CD14-positive monocyte (primary cell): ENCODE measurements at regions not wholly inside any gene's neighbourhood (a gene's known extent, or its start where the extent isn't known, plus 50 kb on each side); places are given as distances from the start of the nearest gene placed in this dataset.

Experiments used
- DNase-seq, 3 donors: peaks; one replicate each; pipeline ENCODE4 v3.0.0-alpha.2; 2011 to 2022
- H2AFZ ChIP-seq: 2 replicates; pipeline ENCODE4 v1.6.0; 2012; ENCODE audit warnings: mild to moderate bottlenecking, low read depth, low read length, inconsistent platforms; ENCODE audit not compliant: insufficient read depth, poor library complexity, severe bottlenecking
- H3K27ac ChIP-seq, 2 donors: 1 replicate in 1 of 2; 2 replicates in 1 of 2; pipeline ENCODE4 v1.5.1; 2012 to 2013; ENCODE audit warnings: low read length in 2 of 2, control low read depth in 1 of 2, inconsistent platforms in 1 of 2, low read depth in 1 of 2, mild to moderate bottlenecking in 1 of 2
- H3K27me3 ChIP-seq, 2 donors: one replicate each; pipeline versions ENCODE4 v1.6.0 to v1.6.1; 2011 to 2013; ENCODE audit warnings: low read length in 2 of 2; ENCODE audit not compliant: control insufficient read depth in 2 of 2, insufficient read depth in 2 of 2
- H3K36me3 ChIP-seq, 2 donors: replicated peaks in 1 of 2; 1 replicate in 1 of 2; 2 replicates in 1 of 2; pipeline versions ENCODE4 v1.5.1 to v1.6.1; 2012 to 2013; ENCODE audit warnings: low read length in 2 of 2, control low read depth in 1 of 2, inconsistent platforms in 1 of 2, mild to moderate bottlenecking in 1 of 2; ENCODE audit not compliant: insufficient read depth in 2 of 2, control insufficient read depth in 1 of 2
- H3K4me1 ChIP-seq, 2 donors: 1 replicate in 1 of 2; 2 replicates in 1 of 2; pipeline versions ENCODE4 v1.5.1 to v1.6.1; 2012 to 2013; ENCODE audit warnings: low read length in 2 of 2, control low read depth in 1 of 2, inconsistent platforms in 1 of 2, mild to moderate bottlenecking in 1 of 2, moderate library complexity in 1 of 2; ENCODE audit not compliant: insufficient read depth in 2 of 2, control insufficient read depth in 1 of 2
- H3K4me2 ChIP-seq: replicated peaks from 2 replicates; pipeline ENCODE3; 2012; ENCODE audit warnings: low read length, moderate library complexity, mild to moderate bottlenecking; ENCODE audit not compliant: poor library complexity, severe bottlenecking; ENCODE audit errors: extremely low read depth
- H3K4me3 ChIP-seq, 3 experiments: fragments of 200-600 bp in 1 of 3; sonication (generic) in 1 of 3; replicated peaks in 1 of 3; 1 replicate in 2 of 3; 2 replicates in 1 of 3; pipeline ENCODE4 v1.5.1; 2011 to 2013; ENCODE audit warnings: low read length in 3 of 3, mild to moderate bottlenecking in 3 of 3, control low read depth in 2 of 3, low read depth in 2 of 3, inconsistent platforms in 1 of 3, moderate library complexity in 1 of 3
- H3K79me2 ChIP-seq: 2 replicates; pipeline ENCODE4 v1.6.0; 2012; ENCODE audit warnings: mild to moderate bottlenecking, control low read depth, inconsistent platforms, low read length, moderate library complexity; ENCODE audit not compliant: insufficient read depth
- H3K9ac ChIP-seq: 2 replicates; pipeline ENCODE4 v1.6.0; 2017; ENCODE audit warnings: low read length, mild to moderate bottlenecking; ENCODE audit not compliant: insufficient read depth, poor library complexity, severe bottlenecking
- H3K9me3 ChIP-seq, 2 donors: replicated peaks in 1 of 2; 1 replicate in 1 of 2; 2 replicates in 1 of 2; pipeline versions ENCODE4 v1.5.1 to v1.6.1; 2012 to 2013; ENCODE audit warnings: low read length in 2 of 2, control low read depth in 1 of 2; ENCODE audit not compliant: control insufficient read depth in 1 of 2, insufficient read depth in 1 of 2
- H4K20me1 ChIP-seq: 2 replicates; pipeline ENCODE4 v1.6.0; 2012; ENCODE audit warnings: mild to moderate bottlenecking, low read length, control low read depth, moderate library complexity; ENCODE audit not compliant: insufficient read depth
- H3K27ac Mint-ChIP-seq, 7 donors: one replicate each; pipeline ENCODE4 v1.8.0; 2020; ENCODE audit warnings: mild to moderate bottlenecking in 7 of 7, mixed read lengths in 7 of 7, moderate library complexity in 6 of 7, inconsistent platforms in 2 of 7
- H3K27me3 Mint-ChIP-seq, 3 donors: one replicate each; pipeline ENCODE4 v1.8.0; 2021 to 2022; ENCODE audit warnings: low read depth in 3 of 3, mild to moderate bottlenecking in 3 of 3, mixed read lengths in 3 of 3, moderate library complexity in 3 of 3, inconsistent platforms in 1 of 3
- H3K36me3 Mint-ChIP-seq, 2 donors: one replicate each; pipeline ENCODE4 v1.8.0; 2020; ENCODE audit warnings: mixed read lengths in 2 of 2, inconsistent platforms in 1 of 2, mild to moderate bottlenecking in 1 of 2
- H3K4me1 Mint-ChIP-seq: one replicate; pipeline ENCODE4 v1.8.0; 2020; ENCODE audit warnings: mild to moderate bottlenecking, mixed read lengths
- H3K4me3 Mint-ChIP-seq, 2 donors: one replicate each; pipeline ENCODE4 v1.8.0; 2020; ENCODE audit warnings: mild to moderate bottlenecking in 2 of 2, mixed read lengths in 2 of 2, moderate library complexity in 1 of 2
- H3K9me3 Mint-ChIP-seq, 7 donors: one replicate each; pipeline ENCODE4 v1.8.0; 2020 to 2022; ENCODE audit warnings: mixed read lengths in 7 of 7, mild to moderate bottlenecking in 6 of 7, moderate library complexity in 6 of 7, inconsistent platforms in 2 of 7
- WGBS: methylation state at CpG from one replicate; pipeline ENCODE4 v1.1.5; 2013; ENCODE audit warnings: missing lambda C conversion rate; ENCODE audit not compliant: insufficient coverage; 5-methylcytosine and 5-hydroxymethylcytosine counted together
- intact Hi-C, 2 donors: fragments of 100-400 bp; cut with micrococcal nuclease; formaldehyde crosslinking; loops; one replicate each; pipeline versions ENCODE4 v1.15.0 to v1.15.1; 2023
- TF ChIP-seq, protein P1 (sequence below): fragments of 200-600 bp; IDR thresholded peaks from one replicate; pipeline ENCODE4 v1.8.0; 2022; ENCODE audit warnings: antibody characterized with exemption, mild to moderate bottlenecking

DNA sequence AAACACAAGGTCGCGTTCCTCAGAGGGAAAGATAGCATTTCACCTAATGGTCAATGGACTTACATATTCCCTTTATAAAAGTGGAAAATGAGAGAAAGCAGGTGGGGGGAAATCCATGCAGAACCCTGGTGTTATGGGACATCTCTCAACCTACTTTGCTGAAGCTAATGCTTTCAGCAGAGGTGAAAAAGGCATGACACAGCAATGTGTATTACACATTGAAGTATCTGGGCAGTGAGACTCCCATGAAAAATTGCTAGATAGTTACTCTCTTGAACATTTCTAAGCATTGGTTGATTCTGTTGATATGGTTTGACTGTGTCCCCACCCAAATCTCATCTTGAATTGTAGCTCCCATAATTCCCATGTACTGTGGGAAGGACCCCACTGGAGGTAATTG is 60.0 kb upstream of the PICALM start:
- Mint-ChIP-seq H3K4me3 (no peak overlapping the region), H3K36me3 (no peaks in the 10 kb centered on the region), H3K4me1 (peaks cover 20% of the 10 kb centered on the region), H3K9me3 (no peaks in the 10 kb centered on the region), H3K27ac (no peak overlapping the region), H3K27me3 (no peaks in the 10 kb centered on the region)
- Histone ChIP-seq H3K27ac (no peak overlapping the region), H3K4me3 (no peak overlapping the region), H3K9ac (no peak overlapping the region), H3K79me2 (no peaks in the 10 kb centered on the region), H3K9me3 (no peaks in the 10 kb centered on the region), H3K36me3 (no peaks in the 10 kb centered on the region), H3K27me3 (no peaks in the 10 kb centered on the region), H4K20me1 (no peaks in the 10 kb centered on the region), H3K4me1 (peaks cover 14% of the 10 kb centered on the region in 2 donors), H2AFZ (no peak overlapping the region), H3K4me2 (no peak overlapping the region)
- no peak for DNase-seq
- TF ChIP-seq, protein P1, sequence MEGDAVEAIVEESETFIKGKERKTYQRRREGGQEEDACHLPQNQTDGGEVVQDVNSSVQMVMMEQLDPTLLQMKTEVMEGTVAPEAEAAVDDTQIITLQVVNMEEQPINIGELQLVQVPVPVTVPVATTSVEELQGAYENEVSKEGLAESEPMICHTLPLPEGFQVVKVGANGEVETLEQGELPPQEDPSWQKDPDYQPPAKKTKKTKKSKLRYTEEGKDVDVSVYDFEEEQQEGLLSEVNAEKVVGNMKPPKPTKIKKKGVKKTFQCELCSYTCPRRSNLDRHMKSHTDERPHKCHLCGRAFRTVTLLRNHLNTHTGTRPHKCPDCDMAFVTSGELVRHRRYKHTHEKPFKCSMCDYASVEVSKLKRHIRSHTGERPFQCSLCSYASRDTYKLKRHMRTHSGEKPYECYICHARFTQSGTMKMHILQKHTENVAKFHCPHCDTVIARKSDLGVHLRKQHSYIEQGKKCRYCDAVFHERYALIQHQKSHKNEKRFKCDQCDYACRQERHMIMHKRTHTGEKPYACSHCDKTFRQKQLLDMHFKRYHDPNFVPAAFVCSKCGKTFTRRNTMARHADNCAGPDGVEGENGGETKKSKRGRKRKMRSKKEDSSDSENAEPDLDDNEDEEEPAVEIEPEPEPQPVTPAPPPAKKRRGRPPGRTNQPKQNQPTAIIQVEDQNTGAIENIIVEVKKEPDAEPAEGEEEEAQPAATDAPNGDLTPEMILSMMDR, result no peak
- intact Hi-C loops, result no loop called here
- no CpG with 5 or more reads among the region's 2 CpGs for WGBS

DNA sequence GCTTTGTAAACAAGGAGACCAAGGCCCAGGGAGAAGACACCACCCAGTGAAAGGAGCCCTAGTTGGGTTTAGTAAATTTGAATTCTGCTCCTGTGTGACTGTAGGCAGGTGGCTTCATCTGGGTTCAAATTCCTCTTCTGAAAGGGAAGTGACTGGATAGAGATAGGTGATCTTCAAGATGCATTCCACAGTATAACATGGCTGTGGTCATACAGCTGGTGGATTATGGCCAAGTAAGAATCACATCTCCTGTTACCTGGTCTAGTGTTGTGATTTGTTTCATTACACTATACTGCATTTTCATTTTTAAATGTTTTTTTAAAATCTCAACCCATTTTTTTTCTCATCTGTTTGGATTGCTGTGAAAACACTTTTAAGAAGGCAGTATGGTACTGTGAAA is 58.0 kb upstream of the PICALM start:
- TF ChIP-seq, protein P1, result no peak
- Histone ChIP-seq H3K79me2 (no peaks in the 10 kb centered on the region), H3K9me3 (no peaks in the 10 kb centered on the region), H3K4me1 (peaks cover 9 to 14% of the 10 kb centered on the region in 2 donors), H2AFZ (no peak overlapping the region), H3K27ac (no peak overlapping the region), H3K4me3 (no peak overlapping the region), H3K36me3 (no peaks in the 10 kb centered on the region), H4K20me1 (no peaks in the 10 kb centered on the region), H3K27me3 (no peaks in the 10 kb centered on the region), H3K4me2 (no peak overlapping the region), H3K9ac (no peak overlapping the region)
- Mint-ChIP-seq H3K27me3 (no peaks in the 10 kb centered on the region), H3K27ac (no peak overlapping the region), H3K9me3 (no peaks in the 10 kb centered on the region), H3K4me1 (peaks cover 18% of the 10 kb centered on the region), H3K4me3 (no peak overlapping the region), H3K36me3 (no peaks in the 10 kb centered on the region)
- no peak for DNase-seq
- intact Hi-C loops, result no loop called here
